Stimulated activated naive B cell treated with anti-CD40 and anti-IgM and Interleukin-4, amounts not matched to agents 10 μg/mL and 1 μg/mL and 100 μg/mL, for 72 hours (primary cell): ENCODE measurements at regions not wholly inside any gene's neighbourhood (a gene's known extent, or its start where the extent isn't known, plus 50 kb on each side); places are given as distances from the start of the nearest gene placed in this dataset.
A peak's percentile ranks its signal among the peaks of the same experiment; 100 is the strongest.
"Not testable (repeated sequence)": the region's sequence is repeated elsewhere in the genome, so short reads cannot be mapped to it uniquely, and the experiment has no call there.

Experiments
- ATAC-seq, 2 donors: fragments of 150-1000 bp; cut with Tn5 transposase; replicated peaks; 2 replicates each; pipeline ENCODE4 v1.10.0; 2021; ENCODE audit warnings: moderate library complexity in 1 of 2
- DNase-seq: peaks from one replicate; pipeline ENCODE4 v3.0.0; 2021
- H3K27ac Mint-ChIP-seq: one replicate; pipeline ENCODE4 v1.8.0; 2022; ENCODE audit warnings: mild to moderate bottlenecking, mixed read lengths
- H3K27me3 Mint-ChIP-seq, 2 donors: one replicate each; pipeline ENCODE4 v1.8.0; 2022; ENCODE audit warnings: mixed read lengths in 2 of 2
- H3K36me3 Mint-ChIP-seq, 2 donors: one replicate each; pipeline ENCODE4 v1.8.0; 2022; ENCODE audit warnings: mixed read lengths in 2 of 2, mild to moderate bottlenecking in 1 of 2
- H3K4me1 Mint-ChIP-seq, 2 donors: one replicate each; pipeline ENCODE4 v1.8.0; 2022; ENCODE audit warnings: mixed read lengths in 2 of 2, mild to moderate bottlenecking in 1 of 2
- H3K4me3 Mint-ChIP-seq, 2 donors: one replicate each; pipeline ENCODE4 v1.8.0; 2022; ENCODE audit warnings: mild to moderate bottlenecking in 2 of 2, mixed read lengths in 2 of 2, moderate library complexity in 1 of 2
- H3K9me3 Mint-ChIP-seq, 2 donors: one replicate each; pipeline ENCODE4 v1.8.0; 2022; ENCODE audit warnings: mixed read lengths in 2 of 2, mild to moderate bottlenecking in 1 of 2

- Mint-ChIP-seq H3K4me3 (no peak overlapping the region), H3K27ac (no peak overlapping the region), H3K9me3 (peaks cover 5 to 7% of the 10 kb centered on the region in 2 donors), H3K4me1 (no peaks in the 10 kb centered on the region), H3K27me3 (peaks cover 7 to 12% of the 10 kb centered on the region in 2 donors), H3K36me3 (no peaks in the 10 kb centered on the region)
- no peak for DNase-seq
- no peak for ATAC-seq
Measured at GRCh38 chr14:30362369-30363218, 196.4 kb upstream of the G2E3 start.

GRCh38 chr14:30363219-30363880 lies 195.6 kb upstream of the G2E3 start:
- H3K36me3 Mint-ChIP-seq, H3K27ac Mint-ChIP-seq, H3K4me3 Mint-ChIP-seq, H3K27me3 Mint-ChIP-seq, H3K4me1 Mint-ChIP-seq, DNase-seq, ATAC-seq, H3K9me3 Mint-ChIP-seq: not testable (repeated sequence)

GRCh38 chr14:30369502-30370180 lies 189.3 kb upstream of the G2E3 start:
- Mint-ChIP-seq H3K4me1 (no peaks in the 10 kb centered on the region), H3K27me3 (peaks cover 10 to 19% of the 10 kb centered on the region in 2 donors), H3K27ac (no peak overlapping the region), H3K36me3 (no peaks in the 10 kb centered on the region), H3K9me3 (no peaks in the 10 kb centered on the region), H3K4me3 (no peak overlapping the region)
- no peak for ATAC-seq
- DNase-seq, result no peak

- Mint-ChIP-seq H3K27ac (no peak overlapping the region), H3K4me3 (no peak overlapping the region), H3K4me1 (no peaks in the 10 kb centered on the region), H3K27me3 (peaks cover 10 to 23% of the 10 kb centered on the region in 2 donors), H3K36me3 (no peaks in the 10 kb centered on the region), H3K9me3 (no peaks in the 10 kb centered on the region)
- ATAC-seq (no peak), DNase-seq (no peak)
Measured at GRCh38 chr14:30373053-30373452, 185.9 kb upstream of the G2E3 start.

GRCh38 chr14:30373526-30373925 lies 185.4 kb upstream of the G2E3 start:
- Mint-ChIP-seq H3K27me3 (peaks cover 10 to 23% of the 10 kb centered on the region in 2 donors), H3K4me3 (no peak overlapping the region), H3K9me3 (no peaks in the 10 kb centered on the region), H3K27ac (no peak overlapping the region), H3K36me3 (no peaks in the 10 kb centered on the region), H3K4me1 (no peaks in the 10 kb centered on the region)
- DNase-seq (no peak), ATAC-seq (no peak)

- Mint-ChIP-seq H3K36me3 (no peaks in the 10 kb centered on the region), H3K9me3 (no peaks in the 10 kb centered on the region), H3K27ac (no peak overlapping the region), H3K4me1 (no peaks in the 10 kb centered on the region), H3K4me3 (no peak overlapping the region), H3K27me3 (peaks cover 14 to 27% of the 10 kb centered on the region in 2 donors)
- peak; percentile 90 to 96 for ATAC-seq
- peak; percentile 35 for DNase-seq
Measured at GRCh38 chr14:30375296-30375892, 183.6 kb upstream of the G2E3 start.

- no peak overlapping the region for H3K4me3 Mint-ChIP-seq
- H3K4me1 Mint-ChIP-seq, result no peaks in the 10 kb centered on the region
- H3K27ac Mint-ChIP-seq, result no peak overlapping the region
- no peaks in the 10 kb centered on the region for H3K36me3 Mint-ChIP-seq
- ATAC-seq, result no peak
- H3K9me3 Mint-ChIP-seq, result no peaks in the 10 kb centered on the region
- DNase-seq, result no peak
- peaks cover 14 to 20% of the 10 kb centered on the region in 2 donors for H3K27me3 Mint-ChIP-seq
Measured at GRCh38 chr14:30381861-30382480, 177.0 kb upstream of the G2E3 start.

GRCh38 chr14:30385925-30386324 lies 173.0 kb upstream of the G2E3 start:
- H3K27me3 Mint-ChIP-seq, result peaks cover under 1 to 12% of the 10 kb centered on the region in 2 donors
- ATAC-seq (no peak), DNase-seq (no peak)
- H3K36me3 Mint-ChIP-seq, result no peaks in the 10 kb centered on the region
- no peak overlapping the region for H3K4me3 Mint-ChIP-seq
- no peak overlapping the region for H3K27ac Mint-ChIP-seq
- H3K9me3 Mint-ChIP-seq, result no peaks in the 10 kb centered on the region
- H3K4me1 Mint-ChIP-seq, result no peaks in the 10 kb centered on the region

GRCh38 chr14:30387871-30388270 lies 171.1 kb upstream of the G2E3 start:
- DNase-seq (no peak), ATAC-seq (no peak)
- Mint-ChIP-seq H3K27ac (no peak overlapping the region), H3K36me3 (no peaks in the 10 kb centered on the region), H3K4me3 (no peak overlapping the region), H3K9me3 (peaks cover 0 to 3% of the 10 kb centered on the region in 2 donors), H3K27me3 (peaks cover 0 to 12% of the 10 kb centered on the region in 2 donors), H3K4me1 (no peaks in the 10 kb centered on the region)

- ATAC-seq, result no peak
- DNase-seq, result no peak
- peaks cover 0 to 3% of the 10 kb centered on the region in 2 donors for H3K27me3 Mint-ChIP-seq
- H3K27ac Mint-ChIP-seq, result no peak overlapping the region
- H3K36me3 Mint-ChIP-seq, result no peaks in the 10 kb centered on the region
- H3K9me3 Mint-ChIP-seq, result peaks cover 0 to 5% of the 10 kb centered on the region in 2 donors
- H3K4me3 Mint-ChIP-seq, result no peak overlapping the region
- H3K4me1 Mint-ChIP-seq, result no peaks in the 10 kb centered on the region
Measured at GRCh38 chr14:30389134-30389876, 169.7 kb upstream of the G2E3 start.

GRCh38 chr14:30389877-30390385 lies 169.0 kb upstream of the G2E3 start:
- peaks cover 0 to 3% of the 10 kb centered on the region in 2 donors for H3K27me3 Mint-ChIP-seq
- H3K4me1 Mint-ChIP-seq, result no peaks in the 10 kb centered on the region
- H3K27ac Mint-ChIP-seq, result no peak overlapping the region
- no peaks in the 10 kb centered on the region for H3K36me3 Mint-ChIP-seq
- ATAC-seq (no peak), DNase-seq (no peak)
- peaks cover 0 to 5% of the 10 kb centered on the region in 2 donors for H3K9me3 Mint-ChIP-seq
- H3K4me3 Mint-ChIP-seq, result no peak overlapping the region

- H3K27me3 Mint-ChIP-seq, result peaks cover 0 to 4% of the 10 kb centered on the region in 2 donors
Measured at GRCh38 chr14:30395065-30395464, 163.9 kb upstream of the G2E3 start.

GRCh38 chr14:30402846-30403245 lies 156.1 kb upstream of the G2E3 start:
- no peak overlapping the region for H3K27ac Mint-ChIP-seq
- no peaks in the 10 kb centered on the region for H3K36me3 Mint-ChIP-seq
- peaks cover 0 to 2% of the 10 kb centered on the region in 2 donors for H3K9me3 Mint-ChIP-seq
- peaks cover 0 to 4% of the 10 kb centered on the region in 2 donors for H3K27me3 Mint-ChIP-seq
- ATAC-seq (no peak), DNase-seq (no peak)
- H3K4me1 Mint-ChIP-seq, result no peaks in the 10 kb centered on the region
- H3K4me3 Mint-ChIP-seq, result no peak overlapping the region

More at GRCh38 chr14:30395065-30395464, 163.9 kb upstream of the G2E3 start:
- ATAC-seq, result no peak
- no peaks in the 10 kb centered on the region for H3K4me1 Mint-ChIP-seq
- DNase-seq, result no peak
- H3K9me3 Mint-ChIP-seq, result peaks cover 0 to 5% of the 10 kb centered on the region in 2 donors
- no peak overlapping the region for H3K4me3 Mint-ChIP-seq
- no peak overlapping the region for H3K27ac Mint-ChIP-seq
- no peaks in the 10 kb centered on the region for H3K36me3 Mint-ChIP-seq
